Transverse colon (tissue), 4 donors: ENCODE measurements at regions not wholly inside any gene's neighbourhood (a gene's known extent, or its start where the extent isn't known, plus 50 kb on each side); places are given as distances from the start of the nearest gene placed in this dataset.

ENCODE experiments used
- DNase-seq: peaks from one replicate; pipeline ENCODE4 v3.0.0-alpha.2; 2019
- H3K27ac ChIP-seq, 4 donors: fragments of 200-600 bp; sonication (generic); 2 replicates each; pipeline ENCODE4 v1.5.1; 2016 to 2018; ENCODE audit warnings: inconsistent platforms in 4 of 4
- H3K27me3 ChIP-seq: fragments of 200-600 bp; sonication (generic); 2 replicates; pipeline ENCODE4 v1.5.1; 2017; ENCODE audit warnings: inconsistent platforms
- H3K36me3 ChIP-seq, 4 donors: fragments of 200-600 bp; sonication (generic); 2 replicates each; pipeline ENCODE4 v1.5.1; 2017 to 2019; ENCODE audit warnings: inconsistent platforms in 4 of 4
- H3K4me1 ChIP-seq, 4 donors: fragments of 200-600 bp; sonication (generic); 2 replicates each; pipeline ENCODE4 v1.5.1; 2017 to 2020; ENCODE audit warnings: inconsistent platforms in 4 of 4
- H3K4me3 ChIP-seq, 4 donors: fragments of 200-600 bp; sonication (generic); 1 replicate in 1 of 4; 2 replicates in 3 of 4; pipeline versions ENCODE4 v1.5.1 to v1.6.1; 2017 to 2019; ENCODE audit warnings: inconsistent platforms in 4 of 4
- H3K9me3 ChIP-seq, 2 donors: fragments of 200-600 bp; sonication (generic); 2 replicates each; pipeline ENCODE4 v1.5.1; 2017 to 2019; ENCODE audit warnings: inconsistent platforms in 2 of 2
- EP300 ChIP-seq: sonication (generic); formaldehyde crosslinking; IDR thresholded peaks from one replicate; pipeline ENCODE4 v1.6.1; 2017; ENCODE audit warnings: antibody characterized with exemption, low read depth
- POLR2A ChIP-seq: fragments of 450-650 bp; IDR thresholded peaks from one replicate; pipeline ENCODE4 v1.6.1; 2016; ENCODE audit warnings: antibody characterized with exemption, mild to moderate bottlenecking, moderate library complexity
- POLR2AphosphoS5 ChIP-seq, 3 donors: sonication (generic); formaldehyde crosslinking; IDR thresholded peaks; one replicate each; pipeline ENCODE4 v1.6.1; 2016; ENCODE audit warnings: antibody characterized with exemption in 3 of 3
- WGBS, 2 donors: methylation state at CpG; one replicate each; pipeline ENCODE4 v1.1.5; 2018; ENCODE audit warnings: low coverage in 1 of 2; 5-methylcytosine and 5-hydroxymethylcytosine counted together
- in situ Hi-C, 4 donors: fragments of 200-750 bp; cut with MboI; loops; one replicate each; pipeline versions ENCODE4 v1.15.0 to v1.15.1; 2017; ENCODE audit warnings: low sequenced_read_pairs in 3 of 4, low pct_ligation_motif_present in 1 of 4, low pct_unique_long_range_greater_than_20kb in 1 of 4
- intact Hi-C: fragments of 100-400 bp; cut with DNase I; formaldehyde crosslinking; loops from one replicate; pipeline ENCODE4 v1.15.1; 2023; ENCODE audit warnings: low total_unique reads
- TF ChIP-seq, protein P1 (sequence below), 5 experiments: fragments of 200-600 bp in 3 of 5; fragments of 450-650 bp in 2 of 5; sonication (generic) in 3 of 5; IDR thresholded peaks; 1 replicate in 2 of 5; 2 replicates in 3 of 5; pipeline ENCODE4 v1.5.1; 2016 to 2017; ENCODE audit warnings: antibody characterized with exemption in 5 of 5, inconsistent platforms in 3 of 5, mild to moderate bottlenecking in 2 of 5, moderate library complexity in 1 of 5

- Histone ChIP-seq H3K4me3 (no peak overlapping the region), H3K4me1 (no peaks in the 10 kb centered on the region), H3K27ac (no peak overlapping the region), H3K27me3 (no peaks in the 10 kb centered on the region), H3K9me3 (no peaks in the 10 kb centered on the region), H3K36me3 (no peaks in the 10 kb centered on the region)
- no peak for DNase-seq
- intact Hi-C loops (no loop called here), in situ Hi-C loops (no loop called here)
- 88% methylated on average over 6 of the region's 6 CpGs for WGBS, 2 donors
- TF ChIP-seq, protein P1, sequence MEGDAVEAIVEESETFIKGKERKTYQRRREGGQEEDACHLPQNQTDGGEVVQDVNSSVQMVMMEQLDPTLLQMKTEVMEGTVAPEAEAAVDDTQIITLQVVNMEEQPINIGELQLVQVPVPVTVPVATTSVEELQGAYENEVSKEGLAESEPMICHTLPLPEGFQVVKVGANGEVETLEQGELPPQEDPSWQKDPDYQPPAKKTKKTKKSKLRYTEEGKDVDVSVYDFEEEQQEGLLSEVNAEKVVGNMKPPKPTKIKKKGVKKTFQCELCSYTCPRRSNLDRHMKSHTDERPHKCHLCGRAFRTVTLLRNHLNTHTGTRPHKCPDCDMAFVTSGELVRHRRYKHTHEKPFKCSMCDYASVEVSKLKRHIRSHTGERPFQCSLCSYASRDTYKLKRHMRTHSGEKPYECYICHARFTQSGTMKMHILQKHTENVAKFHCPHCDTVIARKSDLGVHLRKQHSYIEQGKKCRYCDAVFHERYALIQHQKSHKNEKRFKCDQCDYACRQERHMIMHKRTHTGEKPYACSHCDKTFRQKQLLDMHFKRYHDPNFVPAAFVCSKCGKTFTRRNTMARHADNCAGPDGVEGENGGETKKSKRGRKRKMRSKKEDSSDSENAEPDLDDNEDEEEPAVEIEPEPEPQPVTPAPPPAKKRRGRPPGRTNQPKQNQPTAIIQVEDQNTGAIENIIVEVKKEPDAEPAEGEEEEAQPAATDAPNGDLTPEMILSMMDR (IDR thresholded peaks at IDR 0.05) = no peak
- TF ChIP-seq POLR2A (no peak), EP300 (no peak), POLR2AphosphoS5 (IDR thresholded peaks at IDR 0.05) (no peak)
Measured at GRCh38 chr5:4222147-4222546, 626.5 kb downstream of the IRX1 start.

GRCh38 chr5:4222821-4223220, 627.2 kb downstream of the IRX1 start:
- DNase-seq = no peak
- in situ Hi-C loops (no loop called here), intact Hi-C loops (no loop called here)
- WGBS, 2 donors = 87 to 100% methylated on average over 4 to 15 of the region's 15 CpGs
- Histone ChIP-seq H3K27me3 (no peaks in the 10 kb centered on the region), H3K4me3 (no peak overlapping the region), H3K36me3 (no peaks in the 10 kb centered on the region), H3K9me3 (no peaks in the 10 kb centered on the region), H3K4me1 (no peaks in the 10 kb centered on the region), H3K27ac (no peak overlapping the region)
- TF ChIP-seq POLR2A = no peak
- no peak for TF ChIP-seq EP300
- TF ChIP-seq, protein P1 (IDR thresholded peaks at IDR 0.05) = no peak
- no peak for TF ChIP-seq POLR2AphosphoS5 (IDR thresholded peaks at IDR 0.05)

- Histone ChIP-seq H3K4me1 (no peaks in the 10 kb centered on the region), H3K27ac (no peak overlapping the region), H3K4me3 (no peak overlapping the region), H3K36me3 (no peaks in the 10 kb centered on the region), H3K9me3 (no peaks in the 10 kb centered on the region), H3K27me3 (no peaks in the 10 kb centered on the region)
- in situ Hi-C loops = no loop called here
- no peak for TF ChIP-seq POLR2AphosphoS5 (IDR thresholded peaks at IDR 0.05)
- TF ChIP-seq, protein P1 (IDR thresholded peaks at IDR 0.05) = no peak
- no peak for TF ChIP-seq EP300
- TF ChIP-seq POLR2A = no peak
- WGBS, 2 donors = 75 to 77% methylated on average over 4 to 5 of the region's 5 CpGs
- intact Hi-C loops = loop anchor here (2.0 kb wide), 1 partner anchor 41 kb away; no protein-coding TSS in a partner anchor
- no peak for DNase-seq
Measured at GRCh38 chr5:4225741-4226140, 630.1 kb downstream of the IRX1 start.

DNA sequence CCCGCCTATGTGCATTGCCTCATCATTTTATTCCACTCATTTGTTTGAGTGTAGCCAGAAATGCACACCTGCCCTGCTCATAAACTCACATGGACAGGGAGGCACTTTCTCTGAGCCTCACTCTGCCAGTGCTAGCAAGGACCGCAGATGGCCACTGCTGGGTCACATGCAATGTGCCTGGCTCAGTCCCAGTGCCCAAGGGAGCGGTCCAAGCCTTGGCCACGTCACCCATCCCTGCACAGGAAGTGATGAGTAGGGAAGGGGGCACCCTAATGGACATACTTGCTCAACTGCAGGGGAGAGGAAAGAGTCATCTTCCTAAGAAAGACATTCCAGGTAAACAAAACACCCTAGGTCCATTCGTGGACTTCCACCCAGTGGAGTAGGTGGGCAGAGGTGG, 630.9 kb downstream of the IRX1 start:
- TF ChIP-seq EP300 (no peak), POLR2A (no peak), POLR2AphosphoS5 (IDR thresholded peaks at IDR 0.05) (no peak)
- TF ChIP-seq, protein P1 (IDR thresholded peaks at IDR 0.05) = no peak
- Histone ChIP-seq H3K36me3 (no peaks in the 10 kb centered on the region), H3K4me1 (no peaks in the 10 kb centered on the region), H3K9me3 (no peaks in the 10 kb centered on the region), H3K4me3 (no peak overlapping the region), H3K27me3 (no peaks in the 10 kb centered on the region), H3K27ac (no peak overlapping the region)
- intact Hi-C loops = loop anchor here (2.0 kb wide), 1 partner anchor 42 kb away; no protein-coding TSS in a partner anchor
- DNase-seq = no peak
- 45 to 56% methylated on average over 1 to 5 of the region's 5 CpGs for WGBS, 2 donors
- in situ Hi-C loops = no loop called here
